ENCODE measurements at regions not wholly inside any gene's neighbourhood (a gene's known extent, or its start where the extent isn't known, plus 50 kb on each side); places are given as distances from the start of the nearest gene placed in this dataset.

DNA sequence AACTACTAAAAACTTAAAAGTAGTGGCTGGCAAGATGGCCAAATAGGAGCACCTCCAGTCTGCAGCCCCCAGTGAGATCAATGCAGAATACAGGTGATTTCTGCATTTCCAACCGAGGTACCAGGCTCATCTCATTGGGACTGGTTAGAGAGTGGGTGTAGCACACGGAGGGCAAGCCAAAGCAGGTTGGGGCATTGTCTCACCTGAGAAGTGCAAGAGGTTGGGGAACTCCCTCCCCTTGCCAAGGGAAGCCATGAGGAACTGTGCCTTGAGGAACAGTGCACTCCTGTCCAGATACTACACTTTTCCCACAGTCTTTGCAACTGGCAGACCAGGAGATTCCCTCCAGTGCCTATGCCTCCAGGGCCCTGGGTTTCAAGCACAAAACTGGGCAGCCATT, 311.1 kb downstream of the PAPSS1 start:
- TF ChIP-seq CTCF (conservative IDR thresholded peaks at IDR 0.05; ENCODE audit: low read length) (no peak), EZH2phosphoT487 (IDR thresholded peaks at IDR 0.05; ENCODE audit: borderline replicate concordance) (no peak)

Data from Loucy (cell line).